Ovary (tissue), 7 donors: ENCODE measurements at regions not wholly inside any gene's neighbourhood (a gene's known extent, or its start where the extent isn't known, plus 50 kb on each side); places are given as distances from the start of the nearest gene placed in this dataset.
"Not testable (repeated sequence)": the region's sequence is repeated elsewhere in the genome, so short reads cannot be mapped to it uniquely, and the experiment has no call there.

Experiments used
- DNase-seq, 5 donors: peaks; one replicate each; pipeline ENCODE4 v3.0.0-alpha.2; 2019 to 2020
- H3K27ac ChIP-seq, 2 donors: fragments of 200-600 bp; one replicate each; pipeline versions ENCODE4 v1.5.1 to v1.8.0; 2019 to 2022
- H3K27me3 ChIP-seq: fragments of 200-600 bp; one replicate; pipeline ENCODE4 v1.8.0; 2022
- H3K36me3 ChIP-seq: fragments of 200-600 bp; sonication (generic); one replicate; pipeline ENCODE4 v1.5.1; 2019
- H3K4me1 ChIP-seq: one replicate; pipeline ENCODE4 v1.8.1; 2013; ENCODE audit warnings: mild to moderate bottlenecking, moderate library complexity; ENCODE audit not compliant: insufficient read depth
- H3K4me3 ChIP-seq: fragments of 200-600 bp; sonication (generic); one replicate; pipeline ENCODE4 v1.5.1; 2017
- H3K9me3 ChIP-seq, 2 donors: fragments of 200-600 bp in 1 of 2; sonication (generic) in 1 of 2; one replicate each; pipeline versions ENCODE4 v1.5.1 to v1.8.1; 2013 to 2019; ENCODE audit warnings: mild to moderate bottlenecking in 1 of 2, moderate library complexity in 1 of 2
- CTCF ChIP-seq, 3 donors: fragments of 450-650 bp in 2 of 3; fragments of 200-600 bp in 1 of 3; IDR thresholded peaks; one replicate each; pipeline versions ENCODE4 v1.5.1 to v1.8.0; 2016 to 2022; ENCODE audit warnings: antibody characterized with exemption in 3 of 3, mild to moderate bottlenecking in 1 of 3
- EP300 ChIP-seq: sonication (generic); formaldehyde crosslinking; IDR thresholded peaks from one replicate; pipeline ENCODE4 v1.6.1; 2017; ENCODE audit warnings: antibody characterized with exemption
- POLR2A ChIP-seq: fragments of 450-650 bp; IDR thresholded peaks from one replicate; pipeline ENCODE4 v1.6.1; 2017; ENCODE audit warnings: antibody characterized with exemption, mild to moderate bottlenecking, moderate library complexity
- WGBS, 3 donors: extraction: QIAGEN DNeasy Blood & Tissue Kit in 1 of 3; methylation state at CpG; one replicate each; pipeline versions ENCODE4 v1.1.5 to v1.1.7; 2013 to 2017; 5-methylcytosine and 5-hydroxymethylcytosine counted together
- intact Hi-C, 4 donors: fragments of 100-400 bp; cut with DNase I; formaldehyde crosslinking; loops; one replicate each; pipeline versions ENCODE4 v1.11.0 to v1.15.1; 2022 to 2023
- donor health status: DM: no; HTN: no; CAD: no; lungs with moderate emphysema.
- donor health status: DM: no; HTN: no; CAD: no.
- donor health status: Bipolar disorder and iron deficiency.
- donor health status: DM: no; HTN: no; CAD: no.
- donor health status: DM: yes; HTN: yes; CAD: no.

DNA sequence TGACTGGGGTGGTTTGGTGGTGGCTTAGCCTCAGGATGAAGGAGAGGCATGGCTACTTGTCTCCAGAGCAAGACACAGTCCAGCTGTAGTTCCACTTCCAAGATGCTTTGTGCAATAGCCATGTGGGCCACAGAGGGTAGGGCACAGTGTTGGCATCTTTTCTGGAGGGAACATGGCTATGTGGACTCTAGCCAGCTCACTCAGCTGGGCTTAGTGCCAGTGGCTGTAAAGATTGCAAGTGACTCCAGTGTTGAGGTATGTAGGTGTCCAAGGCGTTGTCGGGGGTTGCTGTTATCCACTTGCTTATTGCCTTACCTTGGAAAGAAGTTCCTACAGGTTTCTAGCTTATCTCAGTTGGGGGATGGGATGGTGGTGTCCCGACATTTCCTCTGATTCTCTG, 233.4 kb downstream of the CD109 start:
- no peaks in the 10 kb centered on the region for H3K36me3 ChIP-seq
- H3K27ac ChIP-seq: no peak overlapping the region
- no peak for DNase-seq
- intact Hi-C loops: no loop called here
- no peak overlapping the region for H3K4me3 ChIP-seq
- no peak for TF ChIP-seq CTCF (IDR thresholded peaks at IDR 0.05)
- TF ChIP-seq POLR2A: no peak
- no peak for TF ChIP-seq EP300
- 77 to 88% (median 88%) methylated on average over 3 of the region's 3 CpGs for WGBS, 3 donors
- H3K27me3 ChIP-seq: no peaks in the 10 kb centered on the region
- no peaks in the 10 kb centered on the region for H3K4me1 ChIP-seq
- no peaks in the 10 kb centered on the region for H3K9me3 ChIP-seq

DNA sequence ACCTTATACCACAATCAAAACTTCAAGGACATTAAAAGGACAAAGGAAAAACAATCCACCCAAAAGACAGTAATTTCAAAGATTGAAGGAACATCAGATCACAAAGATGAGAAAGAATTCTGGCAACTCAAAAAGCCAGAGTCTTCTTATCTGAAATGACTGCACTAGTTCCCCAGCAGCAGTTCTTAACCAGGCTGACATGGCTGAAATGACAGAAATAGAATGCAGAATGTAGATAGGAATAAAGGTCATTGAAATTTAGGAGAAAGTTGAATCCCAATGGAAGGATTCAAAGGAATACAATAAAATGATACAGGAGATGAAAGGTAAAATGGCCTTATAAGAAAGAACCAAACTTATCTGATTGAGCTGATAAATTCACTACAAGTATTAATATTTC, 231.4 kb downstream of the CD109 start:
- Histone ChIP-seq H3K27me3 (no peaks in the 10 kb centered on the region), H3K9me3 (no peaks in the 10 kb centered on the region), H3K4me1 (no peaks in the 10 kb centered on the region), H3K4me3 (no peak overlapping the region), H3K36me3 (no peaks in the 10 kb centered on the region), H3K27ac (no peak overlapping the region)
- DNase-seq: no peak
- intact Hi-C loops: no loop called here
- TF ChIP-seq CTCF (IDR thresholded peaks at IDR 0.05): no peak
- TF ChIP-seq POLR2A: no peak
- TF ChIP-seq EP300: no peak

DNA sequence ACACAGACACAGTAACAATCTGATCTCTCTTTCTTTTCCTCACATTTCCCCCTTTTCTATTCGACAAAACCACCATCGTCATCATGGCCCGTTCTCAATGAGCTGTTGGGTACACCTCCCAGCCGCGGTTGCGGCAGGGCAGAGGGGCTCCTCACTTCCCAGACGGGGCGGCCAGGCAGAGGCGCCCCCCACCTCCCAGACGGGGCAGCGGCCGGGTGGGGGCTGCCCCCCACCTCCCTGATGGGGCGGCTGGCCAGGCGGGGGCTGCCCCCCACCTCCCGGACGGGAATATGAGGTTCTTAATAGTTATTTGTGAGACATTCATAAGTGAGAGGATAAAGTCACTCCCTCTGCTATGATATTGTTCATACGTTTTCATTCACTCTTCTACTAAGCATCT, 229.7 kb downstream of the CD109 start:
- 86 to 90% (median 90%) methylated on average over 17 of the region's 17 CpGs for WGBS, 3 donors
- H3K4me1 ChIP-seq, intact Hi-C loops, DNase-seq, H3K9me3 ChIP-seq, H3K27ac ChIP-seq, H3K36me3 ChIP-seq, H3K27me3 ChIP-seq, H3K4me3 ChIP-seq: not testable (repeated sequence)

DNA sequence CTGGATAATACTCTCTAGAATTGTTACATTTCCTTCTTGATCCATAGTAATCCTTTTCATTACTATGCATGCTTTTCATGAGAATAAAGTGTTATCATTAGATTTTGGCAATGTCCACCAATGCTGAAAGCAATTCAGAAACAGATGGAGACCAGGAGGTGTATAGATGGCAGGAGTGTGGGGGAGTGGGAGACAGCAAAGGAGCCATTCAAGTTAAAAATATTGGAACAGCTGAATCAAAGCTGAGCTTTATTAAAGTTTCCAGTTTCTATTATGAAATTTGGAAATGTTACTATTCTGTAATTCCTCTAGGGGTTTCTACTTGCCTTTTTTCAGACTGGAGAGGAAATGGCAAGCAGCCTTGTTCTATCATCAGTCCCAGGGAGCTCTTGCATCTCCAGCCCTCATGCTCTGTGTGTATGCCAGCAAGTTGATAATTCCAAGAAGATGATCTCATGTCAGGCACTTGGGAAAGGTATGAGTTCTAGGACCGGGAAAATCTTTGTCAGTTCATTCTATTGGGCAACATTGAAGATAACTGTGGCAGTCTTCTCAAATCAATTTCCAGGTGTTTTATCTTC, 228.0 kb downstream of the CD109 start:
- WGBS, 3 donors: 12 to 15% (median 14%) methylated on average over 1 of the region's 1 CpG
- DNase-seq: no peak
- no peak overlapping the region for H3K27ac ChIP-seq
- no peaks in the 10 kb centered on the region for H3K4me1 ChIP-seq
- no peaks in the 10 kb centered on the region for H3K36me3 ChIP-seq
- no peak for TF ChIP-seq POLR2A
- TF ChIP-seq EP300: no peak
- no peak for TF ChIP-seq CTCF (IDR thresholded peaks at IDR 0.05)
- no peak overlapping the region for H3K4me3 ChIP-seq
- no peaks in the 10 kb centered on the region for H3K9me3 ChIP-seq
- no peaks in the 10 kb centered on the region for H3K27me3 ChIP-seq
- intact Hi-C loops: no loop called here

DNA sequence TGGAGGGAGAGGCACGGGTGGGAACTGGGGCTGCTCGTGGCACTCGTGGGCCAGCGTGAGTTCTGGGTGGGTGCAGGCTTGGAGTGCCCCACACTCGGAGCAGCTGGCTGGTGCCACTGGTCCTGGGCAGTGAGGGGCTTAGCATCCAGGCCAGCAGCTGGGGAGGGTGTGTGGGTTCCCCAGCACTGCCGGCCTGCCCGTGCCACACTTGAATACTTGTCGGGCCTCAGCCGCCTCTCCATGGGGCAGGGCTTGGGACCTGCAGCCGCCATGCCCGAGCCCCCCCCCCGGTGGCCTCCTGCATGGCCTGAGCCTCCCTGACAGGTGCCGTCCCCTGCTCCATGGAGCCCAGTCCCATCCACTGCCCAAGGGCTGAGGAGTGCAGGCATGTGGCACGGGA, 207.2 kb downstream of the CD109 start:
- H3K27me3 ChIP-seq: no peaks in the 10 kb centered on the region
- intact Hi-C loops: no loop called here
- H3K27ac ChIP-seq: no peak overlapping the region
- no peaks in the 10 kb centered on the region for H3K4me1 ChIP-seq
- no peak for DNase-seq
- no peak overlapping the region for H3K4me3 ChIP-seq
- TF ChIP-seq CTCF (IDR thresholded peaks at IDR 0.05): no peak
- TF ChIP-seq EP300: no peak
- no peak for TF ChIP-seq POLR2A
- H3K9me3 ChIP-seq: peaks cover 0 to 6% of the 10 kb centered on the region in 2 donors
- 83 to 95% (median 85%) methylated on average over 3 to 14 of the region's 14 CpGs for WGBS, 3 donors
- H3K36me3 ChIP-seq: no peaks in the 10 kb centered on the region
